Loucy (cell line): ENCODE measurements at regions not wholly inside any gene's neighbourhood (a gene's known extent, or its start where the extent isn't known, plus 50 kb on each side); places are given as distances from the start of the nearest gene placed in this dataset.

ENCODE experiments used
- EZH2phosphoT487 ChIP-seq: fragments of 200-600 bp; IDR thresholded peaks from 2 replicates; pipeline ENCODE4 v1.6.1; 2018; ENCODE audit warnings: antibody characterized with exemption, mild to moderate bottlenecking, moderate library complexity, borderline replicate concordance
- TF ChIP-seq, protein P1 (sequence below): fragments of 200-600 bp; sonication (generic); conservative IDR thresholded peaks from 2 replicates; pipeline ENCODE4 v1.5.1; 2014; ENCODE audit warnings: mild to moderate bottlenecking, antibody characterized with exemption, low read length

DNA sequence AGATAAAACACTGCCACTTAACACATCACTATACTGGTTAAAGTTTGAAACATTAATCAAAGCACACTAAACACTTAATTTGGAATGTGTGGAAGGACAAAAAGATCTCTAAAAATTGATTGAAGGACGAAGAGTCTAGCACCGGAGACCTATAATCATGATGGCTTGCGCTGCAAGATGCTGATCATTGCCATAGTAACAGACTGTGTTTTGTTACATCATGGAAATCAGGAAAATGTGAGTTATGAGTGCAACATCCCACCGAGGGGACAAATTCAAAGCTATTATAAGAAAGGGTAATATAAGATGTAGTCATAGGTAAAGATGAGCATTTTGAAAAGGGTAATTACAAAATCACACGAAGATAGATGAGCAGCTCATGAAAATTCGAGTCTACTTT lies 278.8 kb upstream of the CTNND2 start:
- TF ChIP-seq, protein P1, sequence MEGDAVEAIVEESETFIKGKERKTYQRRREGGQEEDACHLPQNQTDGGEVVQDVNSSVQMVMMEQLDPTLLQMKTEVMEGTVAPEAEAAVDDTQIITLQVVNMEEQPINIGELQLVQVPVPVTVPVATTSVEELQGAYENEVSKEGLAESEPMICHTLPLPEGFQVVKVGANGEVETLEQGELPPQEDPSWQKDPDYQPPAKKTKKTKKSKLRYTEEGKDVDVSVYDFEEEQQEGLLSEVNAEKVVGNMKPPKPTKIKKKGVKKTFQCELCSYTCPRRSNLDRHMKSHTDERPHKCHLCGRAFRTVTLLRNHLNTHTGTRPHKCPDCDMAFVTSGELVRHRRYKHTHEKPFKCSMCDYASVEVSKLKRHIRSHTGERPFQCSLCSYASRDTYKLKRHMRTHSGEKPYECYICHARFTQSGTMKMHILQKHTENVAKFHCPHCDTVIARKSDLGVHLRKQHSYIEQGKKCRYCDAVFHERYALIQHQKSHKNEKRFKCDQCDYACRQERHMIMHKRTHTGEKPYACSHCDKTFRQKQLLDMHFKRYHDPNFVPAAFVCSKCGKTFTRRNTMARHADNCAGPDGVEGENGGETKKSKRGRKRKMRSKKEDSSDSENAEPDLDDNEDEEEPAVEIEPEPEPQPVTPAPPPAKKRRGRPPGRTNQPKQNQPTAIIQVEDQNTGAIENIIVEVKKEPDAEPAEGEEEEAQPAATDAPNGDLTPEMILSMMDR = no peak
- TF ChIP-seq EZH2phosphoT487 = no peak
